ENCODE measurements at regions not wholly inside any gene's neighbourhood (a gene's known extent, or its start where the extent isn't known, plus 50 kb on each side); places are given as distances from the start of the nearest gene placed in this dataset.
"Not testable (repeated sequence)": the region's sequence is repeated elsewhere in the genome, so short reads cannot be mapped to it uniquely, and the experiment has no call there.

GRCh38 chr4:19191979-19192650, 1059.6 kb upstream of the SLIT2 start:
- intact Hi-C loops (cut with DNase I): no loop called here
- DNase-seq: no peak

- no peak for DNase-seq
- intact Hi-C loops (cut with DNase I): no loop called here
These were observed 1064.0 kb upstream of the SLIT2 start for GRCh38 chr4:19187691-19188090.

- no peak for DNase-seq
- intact Hi-C loops (cut with DNase I): no loop called here
These were observed 1064.6 kb upstream of the SLIT2 start for GRCh38 chr4:19187096-19187495.

- intact Hi-C loops (cut with DNase I); DNase-seq: not testable (repeated sequence)
These were observed 1070.1 kb upstream of the SLIT2 start for GRCh38 chr4:19181631-19182030.

GRCh38 chr4:19178835-19179234, 1072.9 kb upstream of the SLIT2 start:
- intact Hi-C loops (cut with DNase I): no loop called here

GRCh38 chr4:19177616-19178015, 1074.1 kb upstream of the SLIT2 start:
- DNase-seq: no peak
- intact Hi-C loops (cut with DNase I): no loop called here

More at GRCh38 chr4:19178835-19179234, 1072.9 kb upstream of the SLIT2 start:
- no peak for DNase-seq

GRCh38 chr4:19171832-19172231, 1079.9 kb upstream of the SLIT2 start:
- DNase-seq: no peak
- intact Hi-C loops (cut with DNase I): no loop called here

GRCh38 chr4:19167311-19167710, 1084.4 kb upstream of the SLIT2 start:
- intact Hi-C loops (cut with DNase I): no loop called here
- DNase-seq: no peak

- DNase-seq: no peak
- intact Hi-C loops (cut with DNase I): no loop called here
These were observed 1087.4 kb upstream of the SLIT2 start for GRCh38 chr4:19164334-19164733.

- no peak for DNase-seq
- intact Hi-C loops (cut with DNase I): no loop called here
These were observed 1091.8 kb upstream of the SLIT2 start for GRCh38 chr4:19159874-19160273.

- intact Hi-C loops (cut with DNase I): no loop called here
- DNase-seq: no peak
These were observed 1093.4 kb upstream of the SLIT2 start for GRCh38 chr4:19158107-19158809.

GRCh38 chr4:19156786-19157185, 1094.9 kb upstream of the SLIT2 start:
- no peak for DNase-seq
- intact Hi-C loops (cut with DNase I): no loop called here

GRCh38 chr4:19155568-19155967, 1096.1 kb upstream of the SLIT2 start:
- intact Hi-C loops (cut with DNase I): no loop called here
- no peak for DNase-seq

GRCh38 chr4:19154267-19154666, 1097.4 kb upstream of the SLIT2 start:
- DNase-seq; intact Hi-C loops (cut with DNase I): not testable (repeated sequence)

GRCh38 chr4:19152264-19152663, 1099.4 kb upstream of the SLIT2 start:
- no peak for DNase-seq
- intact Hi-C loops (cut with DNase I): no loop called here

- no peak for DNase-seq
- intact Hi-C loops (cut with DNase I): no loop called here
These were observed 1100.0 kb upstream of the SLIT2 start for GRCh38 chr4:19151684-19152083.

- DNase-seq: no peak
- intact Hi-C loops (cut with DNase I): no loop called here
These were observed 1105.7 kb upstream of the SLIT2 start for GRCh38 chr4:19146038-19146437.

GRCh38 chr4:19135895-19136633, 1114.5 kb upstream of the LCORL start:
- DNase-seq: no peak
- intact Hi-C loops (cut with DNase I): no loop called here

- no peak for DNase-seq
- intact Hi-C loops (cut with DNase I): no loop called here
These were observed 1113.1 kb upstream of the LCORL start for GRCh38 chr4:19134685-19135084.

- intact Hi-C loops (cut with DNase I): no loop called here
- DNase-seq: no peak
These were observed 1111.8 kb upstream of the LCORL start for GRCh38 chr4:19133315-19133714.

Measured in head of caudate nucleus (tissue), 42 donors.